ENCODE measurements at regions not wholly inside any gene's neighbourhood (a gene's known extent, or its start where the extent isn't known, plus 50 kb on each side); places are given as distances from the start of the nearest gene placed in this dataset.

DNA sequence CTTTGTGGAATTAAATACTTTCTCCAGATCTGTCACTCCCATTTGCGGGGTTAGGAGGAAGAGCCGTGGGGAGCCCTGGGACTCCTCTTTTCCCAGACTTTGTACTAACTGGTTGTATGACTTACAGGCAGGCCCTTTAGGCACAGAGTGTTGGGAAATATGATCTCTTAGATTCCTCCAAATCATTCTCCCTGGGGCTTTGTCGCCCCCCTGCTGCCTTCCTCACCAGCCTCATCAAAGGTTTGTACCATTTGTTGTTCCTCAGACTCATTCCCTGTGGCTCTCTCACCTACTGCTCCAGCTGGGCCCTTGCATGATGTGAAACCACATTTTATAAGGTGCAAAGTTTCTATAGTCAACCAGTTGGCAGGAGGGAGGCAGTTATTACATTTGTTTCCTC, 56.4 kb downstream of the CRYGS start:
- no peak for DNase-seq

DNA sequence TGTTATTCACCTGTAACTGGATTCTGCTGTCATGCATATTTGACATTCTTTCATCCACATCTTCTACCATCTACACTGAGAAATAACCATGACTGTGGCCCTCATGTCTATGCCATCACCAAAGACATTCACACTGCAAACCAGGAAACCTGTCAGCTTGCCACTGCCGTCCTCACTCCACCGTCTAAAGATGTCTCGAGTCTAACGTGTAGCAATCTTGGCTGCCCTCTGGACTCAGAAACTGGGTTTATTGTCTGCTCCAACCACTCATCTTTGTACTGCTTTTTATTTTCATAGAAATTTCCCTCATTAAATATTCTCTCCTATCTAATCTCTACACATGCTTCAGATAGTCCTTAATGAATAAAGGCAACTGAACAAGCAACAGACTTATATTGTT, 57.1 kb downstream of the CRYGS start:
- DNase-seq: no peak

GRCh38 chr3:186483611-186484340, 60.4 kb downstream of the CRYGS start:
- DNase-seq: no peak

- DNase-seq: no peak
Measured at GRCh38 chr3:186481526-186481925, 62.7 kb downstream of the CRYGS start.

DNA sequence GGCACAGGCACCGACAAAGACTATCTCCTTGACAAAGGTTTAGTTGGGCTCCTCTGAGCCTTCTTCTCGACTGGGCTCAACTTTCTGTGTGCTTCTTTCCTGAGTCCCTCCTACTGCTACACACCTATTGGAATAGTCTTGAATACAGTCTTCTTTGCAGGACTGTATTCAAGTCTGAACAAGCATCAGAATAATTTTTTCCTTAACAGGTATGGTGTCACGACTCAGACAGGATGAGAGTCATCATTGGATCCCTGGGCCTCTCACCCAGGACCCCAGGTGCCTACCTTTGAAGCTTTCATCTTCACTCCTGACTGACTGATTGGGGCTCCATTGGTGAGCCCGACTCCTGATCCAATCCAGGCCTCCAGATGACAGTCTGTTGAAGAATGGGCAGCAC, 66.3 kb downstream of the CRYGS start:
- DNase-seq: no peak

- DNase-seq: no peak
Measured at GRCh38 chr3:186477033-186477432, 67.1 kb downstream of the CRYGS start.

GRCh38 chr3:186476541-186476940, 67.6 kb downstream of the CRYGS start:
- DNase-seq: no peak

DNA sequence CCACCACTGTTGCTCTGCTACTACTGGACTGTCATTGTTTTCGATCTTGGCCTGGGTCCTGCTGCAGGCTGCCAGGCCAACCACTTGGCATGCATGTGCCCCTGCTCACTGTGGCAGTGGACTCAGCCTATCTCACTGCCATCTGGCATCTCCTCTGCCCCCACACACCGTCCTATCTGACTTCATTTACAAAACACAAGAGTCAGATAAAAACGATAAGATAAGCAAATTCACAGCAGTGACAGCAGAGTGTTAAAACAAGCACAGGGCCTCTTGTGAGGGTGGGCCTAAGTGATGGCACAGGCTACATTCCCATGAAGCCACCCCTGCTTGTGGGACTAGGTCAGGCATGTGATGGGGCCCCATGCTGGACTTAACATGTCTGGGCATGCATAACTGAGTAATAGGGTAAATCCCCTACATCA, 68.1 kb downstream of the CRYGS start:
- no peak for DNase-seq

- DNase-seq: no peak
Measured at GRCh38 chr3:186473166-186473565, 71.0 kb downstream of the CRYGS start.

- no peak for DNase-seq
Measured at GRCh38 chr3:186472456-186473008, 71.6 kb downstream of the CRYGS start.

DNA sequence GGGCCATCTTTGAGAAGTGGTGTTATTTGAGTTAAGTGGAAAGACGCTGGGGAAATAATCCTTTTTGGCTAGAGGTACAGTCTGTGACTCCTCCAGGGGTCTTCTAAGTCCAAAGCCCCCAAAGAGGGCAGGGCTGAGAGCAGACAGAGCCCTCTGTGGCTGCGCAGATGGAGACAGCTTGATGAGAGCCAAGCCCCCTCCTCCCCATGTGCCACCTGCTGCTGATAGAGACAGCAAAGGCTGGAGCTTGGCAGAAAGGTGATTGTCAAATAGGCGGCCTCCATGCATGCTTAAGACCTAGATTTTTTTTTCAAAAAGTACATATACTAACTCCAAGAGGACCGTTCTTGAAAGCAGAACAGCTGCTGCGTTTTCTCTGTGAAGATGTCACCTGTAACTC, 72.4 kb downstream of the CRYGS start:
- DNase-seq: no peak

DNA sequence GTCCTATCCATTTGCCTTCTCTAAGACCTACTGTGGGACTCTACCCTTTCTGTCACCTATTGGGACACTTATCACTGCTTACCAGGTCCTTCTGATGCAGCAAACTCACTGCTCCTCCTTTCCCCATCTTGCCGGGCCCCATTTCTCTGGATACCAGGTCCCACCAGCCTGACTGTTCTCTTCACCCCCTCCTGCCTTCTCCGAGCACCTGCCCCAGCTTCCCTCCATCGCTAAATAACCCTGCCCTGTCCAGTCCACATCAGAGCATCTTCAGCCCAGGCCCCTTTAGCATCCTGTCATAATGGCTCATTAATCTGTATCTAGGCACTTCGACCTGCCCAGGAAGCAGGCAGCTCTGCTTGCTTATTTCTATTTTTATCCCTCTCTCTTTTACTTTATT, 74.7 kb downstream of the CRYGS start:
- no peak for DNase-seq

DNA sequence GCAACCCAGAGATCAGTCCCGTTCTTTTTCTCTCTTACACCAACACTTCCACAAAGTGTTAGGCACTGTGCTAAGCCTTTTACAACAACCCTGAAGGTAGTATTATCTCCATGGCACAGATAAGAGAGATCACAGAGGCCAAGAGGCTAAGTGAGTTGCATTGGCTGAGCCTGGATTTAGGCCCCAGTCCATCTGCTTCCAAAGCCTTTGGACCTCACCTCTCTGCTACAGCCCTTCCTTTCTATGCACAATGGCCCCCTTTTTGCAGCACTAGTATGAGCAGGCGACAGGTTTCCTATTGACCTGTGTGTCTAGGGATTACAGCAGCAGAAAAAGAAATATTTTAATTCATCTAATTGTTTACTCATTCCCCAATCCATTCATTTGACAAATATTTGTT, 76.2 kb downstream of the CRYGS start:
- DNase-seq: no peak

DNA sequence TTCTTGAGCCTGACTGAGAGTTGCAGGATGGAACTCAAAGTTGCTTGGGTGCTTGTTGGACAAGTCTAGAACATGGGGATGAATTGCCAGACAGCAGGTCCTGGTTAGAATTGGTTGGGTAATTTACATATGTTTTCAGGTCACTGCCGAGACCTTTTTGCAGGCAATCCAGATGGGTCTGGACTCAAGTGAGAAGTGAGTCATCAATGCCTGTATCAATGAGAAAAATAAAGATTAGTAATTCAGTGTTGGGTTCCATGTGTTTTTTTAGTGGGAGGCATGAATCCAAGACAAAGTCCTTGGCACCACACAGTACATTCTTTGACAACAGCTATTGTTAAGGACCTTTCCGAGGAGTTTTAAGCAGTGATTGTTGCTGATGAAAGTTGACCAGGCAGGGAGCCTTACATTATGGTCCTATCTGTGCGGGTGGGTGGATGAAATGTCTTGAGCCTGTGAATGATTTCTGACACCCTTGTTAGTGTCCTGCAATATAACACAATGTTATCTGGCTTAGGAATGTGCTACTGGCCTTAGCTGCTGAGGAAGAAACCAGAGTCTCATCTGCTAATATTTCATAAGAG, 77.7 kb downstream of the CRYGS start:
- no peak for DNase-seq

GRCh38 chr3:186465508-186465907, 78.7 kb downstream of the CRYGS start:
- DNase-seq: no peak

- DNase-seq: peak; percentile 14
Measured at GRCh38 chr3:186464424-186465093, 79.6 kb downstream of the CRYGS start.

DNA sequence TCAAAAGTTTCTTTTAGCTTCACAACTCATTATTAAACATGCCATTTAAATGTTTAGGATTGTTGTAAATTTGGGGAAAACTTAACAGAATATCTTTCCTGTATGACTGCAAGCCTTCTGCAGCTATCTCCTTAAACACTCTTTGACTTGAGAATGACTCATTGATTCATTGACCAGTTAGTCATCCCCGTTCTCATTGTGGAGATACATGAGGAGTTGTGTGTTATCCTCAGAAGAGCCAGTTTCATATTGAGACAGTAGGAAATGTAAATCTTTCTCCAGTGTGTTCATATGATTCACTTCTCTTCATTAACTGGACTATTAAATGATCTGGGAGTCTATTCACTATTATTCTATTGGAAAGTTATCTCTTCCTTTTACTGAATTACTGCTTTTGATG, 83.0 kb downstream of the CRYGS start:
- DNase-seq: no peak

DNA sequence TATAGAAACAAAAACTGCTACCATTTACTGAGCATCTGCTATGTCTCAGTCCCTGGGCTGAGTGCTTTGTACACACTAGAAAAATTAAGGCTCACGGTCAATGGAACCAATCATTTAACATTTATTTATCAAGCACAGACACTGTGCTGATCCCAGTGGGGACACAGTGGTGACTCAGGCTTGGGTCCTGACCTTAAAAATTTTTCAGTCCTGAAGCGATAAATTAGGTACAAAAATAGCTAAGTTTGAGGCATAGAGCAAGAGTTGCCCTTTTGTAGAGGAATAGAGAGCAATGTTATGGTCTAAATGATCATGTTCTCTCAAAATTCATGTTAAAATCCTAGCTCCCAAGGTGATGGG, 85.1 kb downstream of the CRYGS start:
- no peak for DNase-seq

DNA sequence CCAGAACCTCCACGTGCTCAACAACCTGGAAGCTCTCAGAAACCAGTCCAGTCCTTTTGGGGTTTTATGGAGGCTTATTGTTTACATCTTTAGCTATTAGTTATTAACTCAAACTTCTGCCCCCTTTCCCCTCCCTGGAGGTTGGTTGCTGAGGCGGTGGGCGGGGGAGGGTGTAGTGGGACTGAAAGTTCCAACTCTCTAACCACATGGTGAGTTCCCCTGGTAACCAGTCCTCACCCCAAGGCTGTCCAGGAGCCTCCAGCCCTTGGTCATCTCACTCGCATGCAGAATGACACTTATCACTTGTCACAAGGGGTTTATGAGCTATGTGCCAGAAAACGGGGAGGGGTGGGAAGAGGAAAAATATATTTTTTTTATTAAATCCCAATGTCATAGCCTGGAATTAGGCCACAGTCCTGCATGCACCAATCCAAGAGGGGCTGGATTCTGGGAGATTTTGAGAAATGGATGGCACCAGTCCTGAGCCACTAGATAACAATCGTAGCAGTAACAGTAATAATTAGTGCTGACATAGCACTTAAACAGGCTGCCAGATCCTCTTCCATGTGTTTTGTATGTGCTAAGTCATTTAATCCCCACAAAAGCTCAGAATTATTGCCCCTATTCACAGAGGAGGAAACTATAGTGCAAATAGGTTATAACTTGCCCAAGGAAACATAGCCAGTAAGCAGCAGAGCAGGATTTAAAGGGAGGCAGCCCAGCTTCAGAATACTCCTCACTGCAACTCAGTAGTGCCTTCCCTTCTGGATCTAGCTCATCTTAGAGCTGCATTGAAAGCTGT, 85.7 kb downstream of the CRYGS start:
- DNase-seq: no peak

DNA sequence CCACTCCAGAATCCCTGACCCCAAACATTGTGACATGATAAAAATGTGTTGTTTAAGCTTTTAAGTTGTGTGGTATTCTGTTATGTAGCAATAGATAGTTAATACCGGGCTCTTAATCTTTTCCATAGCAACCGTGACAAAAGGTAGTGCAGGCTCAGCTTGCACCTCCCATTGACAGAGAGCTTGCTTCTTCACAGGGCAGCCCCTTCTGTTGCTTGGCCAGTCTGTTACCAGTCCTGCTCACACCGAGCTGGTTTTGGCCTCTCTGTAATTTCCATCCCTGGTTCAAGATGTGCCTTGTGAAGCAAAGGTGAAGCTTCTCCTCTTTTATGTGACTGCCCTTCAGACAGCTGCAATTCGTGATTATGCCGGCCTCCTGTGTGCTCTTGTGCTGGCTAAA, 86.9 kb downstream of the CRYGS start:
- no peak for DNase-seq

DNA sequence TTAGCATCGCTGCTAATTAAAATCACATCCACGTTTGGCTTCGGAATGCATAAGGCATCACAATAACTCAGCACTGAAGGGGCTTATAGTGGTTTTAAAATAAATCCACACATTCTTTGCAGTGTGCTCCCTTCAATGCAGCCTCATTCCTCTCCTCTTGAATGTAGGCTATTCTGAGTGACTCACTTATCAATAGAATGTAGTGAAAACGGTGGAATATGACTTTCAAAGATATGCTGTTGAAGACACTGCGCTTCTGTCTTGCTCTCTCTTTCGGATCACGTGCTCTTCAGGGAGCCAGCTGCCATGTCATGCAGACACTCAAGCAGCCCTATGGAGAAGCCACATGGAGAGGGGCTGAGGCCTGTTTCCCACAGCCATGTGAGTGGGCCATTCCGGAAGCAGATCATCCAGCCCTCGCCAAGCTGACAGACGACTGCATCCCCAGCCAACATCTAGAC, 87.4 kb downstream of the CRYGS start:
- no peak for DNase-seq

DNA sequence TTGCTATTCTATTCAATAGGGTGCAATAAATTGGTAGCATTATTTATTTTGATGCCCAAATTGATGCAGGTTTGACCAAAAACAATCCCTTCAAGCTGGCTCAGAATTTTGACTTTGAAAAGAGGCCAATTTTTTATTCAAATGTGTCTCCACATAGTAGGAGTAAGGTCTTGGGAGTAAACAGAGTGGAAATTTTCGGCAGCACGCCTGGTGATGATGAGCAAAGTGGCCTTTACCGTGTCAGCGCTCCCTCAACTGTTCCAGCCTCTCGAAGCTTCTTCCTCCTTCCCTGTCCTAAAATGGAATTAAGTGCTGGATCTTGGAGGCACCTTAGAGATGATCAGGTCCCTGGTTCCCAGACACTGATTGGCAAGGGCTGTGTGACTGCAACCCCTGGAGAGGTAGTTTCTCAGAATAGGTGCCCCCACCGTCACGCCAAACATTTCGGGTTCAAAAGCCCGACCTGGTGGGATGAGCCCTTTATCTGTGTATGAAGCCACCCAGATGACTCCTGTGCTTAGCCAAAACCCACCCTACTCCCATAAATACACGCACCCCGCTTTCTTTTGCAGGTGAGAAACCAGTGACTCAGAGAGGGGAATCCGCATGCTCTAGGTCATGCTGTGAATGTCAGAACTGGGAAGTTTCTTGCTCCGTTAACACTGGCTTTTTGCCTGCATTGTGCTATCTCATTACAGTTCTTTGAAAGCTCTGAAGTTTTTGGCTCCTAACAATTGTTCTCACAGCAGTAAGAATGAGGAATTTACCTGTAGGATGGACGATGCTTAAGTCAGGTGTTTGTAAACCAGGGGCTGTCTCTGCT, 89.1 kb downstream of the CRYGS start:
- no peak for DNase-seq
